Keratinocyte (primary cell): ENCODE measurements at regions not wholly inside any gene's neighbourhood (a gene's known extent, or its start where the extent isn't known, plus 50 kb on each side); places are given as distances from the start of the nearest gene placed in this dataset.

Experiments used
- DNase-seq: peaks from one replicate; pipeline ENCODE4 v3.0.0-alpha.2; 2011; ENCODE audit warnings: low read depth, missing footprints, low spot score
- FAIRE-seq: peaks from 2 replicates; lab custom pipeline; 2011; peaks lifted over from hg19 to GRCh38; lab: Jason Lieb, UNC
- H2AFZ ChIP-seq: 2 replicates; pipeline ENCODE4 v1.6.0; 2012; ENCODE audit warnings: low read length, control low read depth, inconsistent platforms; ENCODE audit not compliant: control insufficient read depth
- H3K27ac ChIP-seq: 2 replicates; pipeline ENCODE4 v1.5.1; 2011; ENCODE audit warnings: low read length; ENCODE audit not compliant: control insufficient read depth, insufficient read depth
- H3K27me3 ChIP-seq: 3 replicates; pipeline ENCODE4 v1.6.0; 2011; ENCODE audit warnings: low read length; ENCODE audit not compliant: control insufficient read depth, insufficient read depth; ENCODE audit errors: extremely low read depth
- H3K36me3 ChIP-seq, 2 experiments: 2 replicates in 1 of 2; 3 replicates in 1 of 2; pipeline ENCODE4 v1.5.1; 2011; ENCODE audit warnings: low read length in 2 of 2, mild to moderate bottlenecking in 1 of 2; ENCODE audit not compliant: control insufficient read depth in 2 of 2, insufficient read depth in 2 of 2; ENCODE audit errors: extremely low read depth in 1 of 2
- H3K4me1 ChIP-seq: 3 replicates; pipeline ENCODE4 v1.5.1; 2011; ENCODE audit warnings: low read length; ENCODE audit not compliant: control insufficient read depth, insufficient read depth; ENCODE audit errors: extremely low read depth
- H3K4me2 ChIP-seq: 3 replicates; pipeline ENCODE4 v1.6.0; 2011; ENCODE audit warnings: low read depth, low read length; ENCODE audit not compliant: control insufficient read depth, insufficient read depth; ENCODE audit errors: extremely low read depth
- H3K4me3 ChIP-seq, 3 experiments: fragments of 200-600 bp in 1 of 3; sonication (generic) in 1 of 3; 2 replicates in 2 of 3; 3 replicates in 1 of 3; pipeline ENCODE4 v1.5.1; 2011 to 2016; ENCODE audit warnings: low read length in 3 of 3, mild to moderate bottlenecking in 3 of 3, control low read depth in 2 of 3, inconsistent platforms in 1 of 3, low read depth in 1 of 3, mixed read lengths in 1 of 3, mixed run types in 1 of 3, moderate library complexity in 1 of 3; ENCODE audit not compliant: control insufficient read depth in 2 of 3, insufficient read depth in 2 of 3; ENCODE audit errors: extremely low read depth in 1 of 3
- H3K79me2 ChIP-seq: 2 replicates; pipeline ENCODE4 v1.6.0; 2012; ENCODE audit warnings: low read length; ENCODE audit not compliant: control insufficient read depth, insufficient read depth
- H3K9ac ChIP-seq: 3 replicates; pipeline ENCODE4 v1.6.0; 2011; ENCODE audit warnings: low read length; ENCODE audit not compliant: control insufficient read depth, insufficient read depth; ENCODE audit errors: extremely low read depth
- H3K9me1 ChIP-seq: 3 replicates; pipeline ENCODE4 v1.6.0; 2011; ENCODE audit warnings: low read length; ENCODE audit not compliant: control insufficient read depth, insufficient read depth; ENCODE audit errors: extremely low read depth
- H3K9me3 ChIP-seq: 2 replicates; pipeline ENCODE4 v1.5.1; 2012; ENCODE audit warnings: low read depth, low read length; ENCODE audit not compliant: control insufficient read depth
- H4K20me1 ChIP-seq: 3 replicates; pipeline ENCODE4 v1.6.0; 2011; ENCODE audit warnings: low read length; ENCODE audit not compliant: control insufficient read depth, insufficient read depth; ENCODE audit errors: extremely low read depth
- CTCF ChIP-seq, 3 experiments: IDR thresholded peaks in 1 of 3; conservative IDR thresholded peaks in 1 of 3; optimal IDR thresholded peaks in 1 of 3; 2 replicates in 2 of 3; 3 replicates in 1 of 3; pipeline versions ENCODE3 to v1.5.1; 2011; ENCODE audit warnings: low read length in 3 of 3, mild to moderate bottlenecking in 3 of 3, moderate library complexity in 2 of 3, control low read depth in 1 of 3, inconsistent platforms in 1 of 3; ENCODE audit not compliant: insufficient read depth in 2 of 3; ENCODE audit errors: extremely low read depth in 1 of 3
- EZH2 ChIP-seq: IDR thresholded peaks from one replicate; pipeline ENCODE4 v1.6.1; 2012; ENCODE audit warnings: inconsistent platforms, mild to moderate bottlenecking, low read length, moderate library complexity
- dilution Hi-C: fragments of 300-500 bp; cut with MboI; formaldehyde crosslinking; loops from one replicate; pipeline ENCODE4 v1.7.0; 2020; ENCODE audit warnings: low sequenced_read_pairs; ENCODE audit not compliant: extremely low pct_ligation_motif_present

- TF ChIP-seq EZH2, result no peak
- no peak for TF ChIP-seq CTCF (optimal IDR thresholded peaks at IDR 0.05 in 1 of 3, IDR thresholded peaks at IDR 0.05 in 1 of 3, conservative IDR thresholded peaks at IDR 0.05 in 1 of 3; ENCODE audit: extremely low read depth in 1 of 3, insufficient read depth in 2 of 3, low read length in 3 of 3)
- Histone ChIP-seq H2AFZ (no peak overlapping the region), H3K27ac (no peak overlapping the region), H3K79me2 (no peaks in the 10 kb centered on the region), H3K9me1 (no peaks in the 10 kb centered on the region), H3K9ac (no peak overlapping the region), H3K9me3 (no peaks in the 10 kb centered on the region), H3K4me2 (no peak overlapping the region), H3K36me3 (no peaks in the 10 kb centered on the region), H3K4me3 (no peak overlapping the region), H4K20me1 (no peaks in the 10 kb centered on the region), H3K27me3 (no peaks in the 10 kb centered on the region), H3K4me1 (no peaks in the 10 kb centered on the region)
- FAIRE-seq, result no peak
- dilution Hi-C loops, result no loop called here
- DNase-seq, result no peak
These were observed 125.9 kb upstream of the RAI2 start for GRCh38 chrX:17986977-17987376.

GRCh38 chrX:17986440-17986839 lies 125.3 kb upstream of the RAI2 start:
- TF ChIP-seq EZH2 (no peak), CTCF (optimal IDR thresholded peaks at IDR 0.05 in 1 of 3, IDR thresholded peaks at IDR 0.05 in 1 of 3, conservative IDR thresholded peaks at IDR 0.05 in 1 of 3; ENCODE audit: extremely low read depth in 1 of 3, insufficient read depth in 2 of 3, low read length in 3 of 3) (no peak)

More at GRCh38 chrX:17986440-17986839, 125.3 kb upstream of the RAI2 start:
- dilution Hi-C loops, result no loop called here
- H3K27ac ChIP-seq, result no peak overlapping the region
- H3K4me1 ChIP-seq, result no peaks in the 10 kb centered on the region
- H3K4me3 ChIP-seq, result no peak overlapping the region
- no peaks in the 10 kb centered on the region for H3K27me3 ChIP-seq
- H2AFZ ChIP-seq, result no peak overlapping the region
- H3K9me3 ChIP-seq, result no peaks in the 10 kb centered on the region
- no peaks in the 10 kb centered on the region for H3K9me1 ChIP-seq
- FAIRE-seq (no peak), DNase-seq (no peak)
- H3K4me2 ChIP-seq, result no peak overlapping the region
- no peaks in the 10 kb centered on the region for H3K36me3 ChIP-seq
- no peaks in the 10 kb centered on the region for H4K20me1 ChIP-seq
- no peak overlapping the region for H3K9ac ChIP-seq
- no peaks in the 10 kb centered on the region for H3K79me2 ChIP-seq
